WERI-Rb-1 (cell line): ENCODE measurements at regions not wholly inside any gene's neighbourhood (a gene's known extent, or its start where the extent isn't known, plus 50 kb on each side); places are given as distances from the start of the nearest gene placed in this dataset.

ENCODE experiments used
- DNase-seq: peaks from one replicate; pipeline ENCODE4 v3.0.0-alpha.2; 2020
- H3K27ac ChIP-seq: fragments of 250-450 bp; sonication (Bioruptor Pico); 2 replicates; pipeline ENCODE4 v1.5.1; 2020; ENCODE audit warnings: mild to moderate bottlenecking, moderate library complexity
- H3K27me3 ChIP-seq: fragments of 250-450 bp; sonication (Bioruptor Pico); 2 replicates; pipeline ENCODE4 v1.5.1; 2021; ENCODE audit warnings: mild to moderate bottlenecking, low read depth, moderate library complexity; ENCODE audit not compliant: insufficient read depth, severe bottlenecking
- H3K36me3 ChIP-seq: fragments of 250-450 bp; sonication (Bioruptor Pico); 2 replicates; pipeline ENCODE4 v1.5.1; 2020; ENCODE audit warnings: mild to moderate bottlenecking, moderate library complexity
- H3K4me3 ChIP-seq: 2 replicates; pipeline ENCODE4 v1.5.1; 2011; ENCODE audit warnings: low read depth, mild to moderate bottlenecking, control low read depth, low read length
- H3K9me3 ChIP-seq: fragments of 250-450 bp; sonication (Bioruptor Pico); 2 replicates; pipeline ENCODE4 v1.5.1; 2021; ENCODE audit warnings: mild to moderate bottlenecking, moderate library complexity; ENCODE audit not compliant: severe bottlenecking
- CTCF ChIP-seq: IDR thresholded peaks from 2 replicates; pipeline ENCODE4 v1.5.1; 2011; ENCODE audit warnings: low read depth, mild to moderate bottlenecking, control low read depth, inconsistent platforms, low read length

- no peak for TF ChIP-seq CTCF
- Histone ChIP-seq H3K27ac (no peak overlapping the region), H3K4me3 (no peak overlapping the region), H3K36me3 (no peaks in the 10 kb centered on the region), H3K9me3 (no peaks in the 10 kb centered on the region), H3K27me3 (no peaks in the 10 kb centered on the region)
- no peak for DNase-seq
Measured at GRCh38 chr12:28958553-28959195, 190.4 kb upstream of the FAR2 start.

- no peak for TF ChIP-seq CTCF
- H3K36me3 ChIP-seq = no peaks in the 10 kb centered on the region
- no peak overlapping the region for H3K27ac ChIP-seq
- H3K4me3 ChIP-seq = no peak overlapping the region
- no peak for DNase-seq
- H3K27me3 ChIP-seq = no peaks in the 10 kb centered on the region
- no peaks in the 10 kb centered on the region for H3K9me3 ChIP-seq
Measured at GRCh38 chr12:28961948-28962384, 187.1 kb upstream of the FAR2 start.

- H3K27ac ChIP-seq = no peak overlapping the region
- H3K36me3 ChIP-seq = no peaks in the 10 kb centered on the region
- no peaks in the 10 kb centered on the region for H3K27me3 ChIP-seq
- DNase-seq = no peak
- H3K4me3 ChIP-seq = no peak overlapping the region
- TF ChIP-seq CTCF = peak; percentile 37; the same call in 1 of the 2 replicates
- H3K9me3 ChIP-seq = no peaks in the 10 kb centered on the region
Measured at GRCh38 chr12:28963554-28963953, 185.5 kb upstream of the FAR2 start.

- H3K9me3 ChIP-seq = no peaks in the 10 kb centered on the region
- no peak for TF ChIP-seq CTCF
Measured at GRCh38 chr12:28966046-28966780, 182.9 kb upstream of the FAR2 start.

GRCh38 chr12:28967426-28967825 lies 181.7 kb upstream of the FAR2 start:
- Histone ChIP-seq H3K36me3 (no peaks in the 10 kb centered on the region), H3K27me3 (no peaks in the 10 kb centered on the region), H3K4me3 (no peak overlapping the region), H3K27ac (no peak overlapping the region), H3K9me3 (no peaks in the 10 kb centered on the region)
- no peak for TF ChIP-seq CTCF
- no peak for DNase-seq

More at GRCh38 chr12:28966046-28966780, 182.9 kb upstream of the FAR2 start:
- DNase-seq = no peak
- H3K4me3 ChIP-seq = no peak overlapping the region
- no peaks in the 10 kb centered on the region for H3K36me3 ChIP-seq
- H3K27ac ChIP-seq = no peak overlapping the region
- H3K27me3 ChIP-seq = no peaks in the 10 kb centered on the region
